ENCODE measurements at regions not wholly inside any gene's neighbourhood (a gene's known extent, or its start where the extent isn't known, plus 50 kb on each side); places are given as distances from the start of the nearest gene placed in this dataset.
"Not testable (repeated sequence)": the region's sequence is repeated elsewhere in the genome, so short reads cannot be mapped to it uniquely, and the experiment has no call there.

DNA sequence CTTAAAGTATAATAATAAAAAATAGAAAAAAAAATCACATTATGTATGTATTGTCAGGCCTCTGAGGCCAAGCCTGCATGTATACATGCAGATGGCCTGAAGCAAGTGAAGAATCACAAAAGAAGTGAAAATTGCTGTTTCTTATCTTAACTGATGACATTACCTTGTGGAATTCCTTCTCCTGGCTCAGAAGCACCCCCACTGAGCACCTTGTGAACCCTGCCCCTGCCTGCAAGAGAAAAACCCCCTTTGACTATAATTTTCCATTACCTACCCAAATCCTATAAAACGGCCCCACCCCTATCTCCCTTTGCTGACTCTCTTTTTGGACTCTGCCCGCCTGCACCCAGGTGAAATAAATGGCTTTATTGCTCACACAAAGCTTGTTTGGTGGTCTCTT is 1086.5 kb downstream of the SORCS3 start:
- not testable (repeated sequence) for TF ChIP-seq CTCF (IDR thresholded peaks at IDR 0.05; ENCODE audit: poor library complexity); EZH2phosphoT487 (IDR thresholded peaks at IDR 0.05; ENCODE audit: low read depth, severe bottlenecking, unreplicated experiment)
